ENCODE measurements at regions not wholly inside any gene's neighbourhood (a gene's known extent, or its start where the extent isn't known, plus 50 kb on each side); places are given as distances from the start of the nearest gene placed in this dataset.
A peak's percentile ranks its signal among the peaks of the same experiment; 100 is the strongest.

DNA sequence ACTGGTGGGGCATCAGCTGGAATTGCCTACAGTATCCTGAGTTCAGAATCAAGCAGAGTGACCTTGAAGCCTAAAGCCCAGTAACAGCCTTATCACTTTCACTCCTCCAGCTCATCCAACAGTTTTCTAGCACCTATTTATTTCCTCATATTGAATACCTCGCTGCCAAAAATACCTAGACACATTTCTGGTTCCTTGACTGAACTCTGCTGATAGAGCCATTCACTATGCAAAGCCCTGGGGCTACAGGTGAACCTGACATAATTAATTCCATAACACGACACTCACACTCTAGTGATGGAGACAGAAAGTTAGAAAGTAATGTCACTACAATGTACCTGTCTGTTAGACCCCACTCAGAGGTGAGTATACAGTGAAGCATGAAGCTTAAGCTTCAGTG, 149.0 kb upstream of the STX18 start:
- DNase-seq = no peak

DNA sequence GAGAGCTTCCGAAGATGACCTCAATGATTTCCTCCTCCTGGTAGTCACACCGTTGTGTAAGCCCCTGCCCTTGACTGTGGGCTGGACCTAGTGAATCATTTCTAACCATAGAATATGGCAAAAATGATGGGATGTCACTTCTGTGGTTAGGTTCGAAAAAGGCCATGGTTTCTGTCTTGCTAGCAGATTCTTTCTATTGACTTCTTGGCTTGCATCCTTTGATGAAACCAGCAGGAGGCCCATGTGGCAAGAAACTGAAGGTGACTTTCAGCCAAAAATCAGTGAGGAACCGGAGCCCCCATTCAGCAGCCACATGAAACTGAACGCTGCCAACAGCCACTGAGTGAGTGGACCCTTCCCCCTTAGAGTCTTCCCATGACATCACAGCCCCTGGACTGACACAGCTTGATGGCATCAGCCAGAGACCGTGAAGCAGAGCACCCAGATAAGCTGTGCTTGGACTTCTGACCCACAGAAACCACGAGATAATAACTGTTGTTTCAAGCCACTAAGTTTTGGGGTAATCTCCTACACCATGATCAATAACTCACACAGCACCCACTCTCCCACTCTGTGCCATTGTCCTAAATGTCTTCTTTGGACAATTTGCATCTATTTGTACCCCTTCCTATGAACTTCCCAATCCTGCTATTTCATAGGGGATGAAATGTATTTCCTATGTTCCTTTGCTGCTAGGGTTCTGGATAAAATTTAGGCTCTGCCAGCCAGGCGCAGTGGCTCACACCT, 148.0 kb upstream of the STX18 start:
- DNase-seq = peak in 1 of 5 experiments; percentile 72

DNA sequence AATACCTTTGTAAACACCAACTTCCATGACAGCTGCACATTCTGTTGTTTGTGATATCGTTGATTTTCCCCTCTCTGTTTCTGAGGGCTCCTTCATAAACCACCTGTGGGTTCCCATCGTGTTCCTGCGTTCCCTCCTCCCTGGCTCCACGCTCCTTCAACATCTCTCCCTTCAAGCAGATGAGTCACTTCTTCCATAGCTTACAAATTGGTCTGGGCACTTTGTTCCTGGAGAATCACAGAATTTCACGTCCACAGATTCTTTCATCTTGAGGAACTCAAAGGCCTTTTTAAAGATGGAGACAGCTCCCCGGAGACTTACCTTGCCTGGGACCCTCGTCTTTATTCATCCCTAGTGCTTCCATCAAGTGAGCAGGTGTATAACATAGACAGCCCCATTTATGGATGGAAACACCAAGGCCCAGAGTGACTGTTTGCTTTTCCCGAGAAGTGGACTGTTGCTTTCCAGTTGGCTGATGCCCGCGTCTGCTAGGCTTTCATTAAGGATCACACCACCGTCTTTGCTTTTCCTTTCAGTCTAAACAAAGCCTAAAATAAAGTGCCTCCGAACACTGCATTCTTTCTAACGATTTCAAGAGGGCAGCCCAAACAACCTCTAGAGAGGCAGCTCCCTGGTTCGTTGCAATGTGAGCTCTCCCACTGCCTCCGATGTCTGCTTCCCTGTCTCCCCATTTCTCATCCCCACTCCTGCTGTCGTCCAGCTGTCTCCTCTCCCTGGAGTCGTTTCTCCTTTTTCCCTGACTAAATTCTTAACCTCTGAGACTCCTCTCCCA, 146.3 kb upstream of the STX18 start:
- DNase-seq = no peak

DNA sequence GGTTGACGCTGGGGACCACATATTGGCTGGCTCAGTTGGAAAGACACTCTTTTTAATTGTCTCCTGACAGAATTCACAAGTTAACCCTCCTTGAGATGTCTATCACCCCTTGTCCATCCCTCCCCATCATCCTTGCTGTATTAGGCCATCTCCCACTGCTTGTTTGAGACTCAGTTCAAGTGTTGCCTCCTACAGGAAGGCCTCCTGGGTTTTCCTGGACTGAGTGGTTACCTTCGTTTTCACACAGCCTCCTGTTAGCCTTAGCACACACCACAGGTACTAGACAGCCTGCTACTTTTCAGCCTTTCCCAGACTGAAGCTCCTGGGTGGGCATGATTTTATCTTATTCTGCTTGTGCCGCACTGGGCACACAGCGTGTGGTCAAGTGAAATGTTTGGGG, 145.3 kb upstream of the STX18 start:
- no peak for DNase-seq

DNA sequence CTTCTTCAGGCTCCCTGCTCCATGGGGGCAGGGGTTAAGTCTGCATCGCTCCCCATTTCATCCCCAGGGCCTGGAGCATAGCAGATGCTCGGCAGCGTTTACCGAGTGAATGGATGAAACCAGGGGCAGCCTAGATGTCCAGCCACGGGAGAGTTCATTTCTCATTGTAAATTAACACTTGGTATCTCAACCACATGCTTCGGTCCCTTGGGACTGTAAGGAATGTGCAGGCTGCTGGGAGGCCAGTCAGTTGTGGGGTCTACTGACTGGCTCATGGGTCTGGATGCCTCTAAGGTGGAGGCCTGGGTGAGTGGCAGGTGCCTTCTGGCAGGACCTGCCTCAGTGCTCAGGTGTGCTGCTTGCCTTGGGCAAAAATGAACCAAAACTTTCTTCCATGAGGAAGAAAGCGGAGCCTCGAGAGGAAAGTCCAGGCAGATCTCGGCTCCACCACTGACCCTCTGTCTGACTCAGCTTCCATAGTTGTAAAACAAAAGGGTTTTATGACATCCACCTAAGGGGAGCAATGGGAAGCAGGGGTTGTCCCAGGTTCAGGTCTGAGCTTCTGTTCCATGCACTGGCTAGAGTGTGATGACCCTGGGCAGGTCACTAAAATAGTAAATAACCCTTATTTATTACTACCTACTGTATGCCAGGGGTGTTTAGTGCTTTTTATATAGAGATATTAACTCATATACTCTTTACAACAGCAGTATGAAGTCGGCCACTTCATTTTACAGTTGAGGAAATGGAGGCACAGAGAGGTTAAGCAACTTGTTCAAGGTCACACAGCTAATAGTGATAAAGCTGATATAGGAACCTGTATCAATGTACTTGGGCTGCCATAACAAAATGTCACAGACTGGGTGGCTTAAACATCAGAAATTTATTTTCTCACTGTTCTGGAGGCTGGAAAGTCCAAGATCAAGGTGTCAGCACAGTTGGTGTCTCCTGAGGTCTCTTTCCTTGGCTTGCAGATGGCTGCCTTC, 144.3 kb upstream of the STX18 start:
- no peak for DNase-seq

DNA sequence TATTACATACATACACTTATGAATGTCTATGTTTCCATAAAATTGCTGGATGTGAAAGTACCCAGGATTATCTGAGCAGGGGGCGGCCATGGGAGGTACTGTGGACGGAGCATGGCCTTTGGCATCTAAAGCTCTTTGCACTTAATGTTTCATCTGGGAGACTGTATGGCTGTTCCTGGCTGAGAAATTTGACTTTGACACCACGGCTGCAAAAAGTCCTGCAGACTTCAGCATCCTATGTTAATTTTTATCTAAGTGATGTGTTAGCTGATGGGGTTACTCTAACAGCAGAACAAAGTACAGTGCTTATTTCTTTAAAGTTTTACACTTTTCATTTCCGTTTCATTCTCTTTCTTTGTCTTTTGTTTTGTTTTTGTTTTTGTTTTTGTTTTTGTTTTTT, 139.8 kb upstream of the STX18 start:
- DNase-seq = no peak

DNA sequence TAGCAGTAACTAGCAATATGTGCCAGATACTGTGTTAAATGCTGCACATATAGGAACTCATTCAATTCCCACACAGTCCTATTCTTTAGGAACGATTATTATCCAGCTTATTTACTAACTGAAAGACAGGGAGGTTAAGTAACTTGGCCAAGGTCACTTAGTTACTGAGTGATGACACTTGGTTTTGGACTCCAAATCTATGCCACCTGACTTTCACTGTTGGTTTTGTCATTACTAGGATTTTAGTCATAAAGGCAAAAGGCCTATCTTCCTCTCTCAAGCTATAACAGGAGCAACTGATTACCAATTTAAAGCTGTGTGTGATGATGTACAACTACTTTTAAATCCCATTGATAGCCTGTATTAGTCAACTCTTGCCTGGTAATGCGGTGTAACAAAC, 138.9 kb upstream of the STX18 start:
- no peak for DNase-seq

DNA sequence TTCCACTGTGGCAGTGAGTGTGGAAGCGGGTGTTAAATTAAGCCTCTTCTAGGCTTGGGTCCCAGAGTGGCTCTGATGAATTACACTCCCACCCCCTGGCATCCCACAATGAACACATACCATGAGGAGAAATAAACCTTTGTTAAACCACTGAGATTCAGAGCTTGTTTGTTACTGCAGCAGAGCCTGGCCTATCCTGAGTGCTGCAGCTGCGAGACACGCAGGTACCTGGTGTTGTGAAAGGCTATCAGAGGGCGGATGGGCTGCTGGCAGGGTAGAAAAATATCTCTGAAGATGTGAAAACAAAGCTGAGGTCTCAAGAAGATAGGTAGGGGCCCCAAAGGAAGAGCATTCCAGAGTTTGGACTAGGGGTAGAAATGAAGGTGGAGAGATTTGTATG, 138.4 kb upstream of the STX18 start:
- no peak for DNase-seq

DNA sequence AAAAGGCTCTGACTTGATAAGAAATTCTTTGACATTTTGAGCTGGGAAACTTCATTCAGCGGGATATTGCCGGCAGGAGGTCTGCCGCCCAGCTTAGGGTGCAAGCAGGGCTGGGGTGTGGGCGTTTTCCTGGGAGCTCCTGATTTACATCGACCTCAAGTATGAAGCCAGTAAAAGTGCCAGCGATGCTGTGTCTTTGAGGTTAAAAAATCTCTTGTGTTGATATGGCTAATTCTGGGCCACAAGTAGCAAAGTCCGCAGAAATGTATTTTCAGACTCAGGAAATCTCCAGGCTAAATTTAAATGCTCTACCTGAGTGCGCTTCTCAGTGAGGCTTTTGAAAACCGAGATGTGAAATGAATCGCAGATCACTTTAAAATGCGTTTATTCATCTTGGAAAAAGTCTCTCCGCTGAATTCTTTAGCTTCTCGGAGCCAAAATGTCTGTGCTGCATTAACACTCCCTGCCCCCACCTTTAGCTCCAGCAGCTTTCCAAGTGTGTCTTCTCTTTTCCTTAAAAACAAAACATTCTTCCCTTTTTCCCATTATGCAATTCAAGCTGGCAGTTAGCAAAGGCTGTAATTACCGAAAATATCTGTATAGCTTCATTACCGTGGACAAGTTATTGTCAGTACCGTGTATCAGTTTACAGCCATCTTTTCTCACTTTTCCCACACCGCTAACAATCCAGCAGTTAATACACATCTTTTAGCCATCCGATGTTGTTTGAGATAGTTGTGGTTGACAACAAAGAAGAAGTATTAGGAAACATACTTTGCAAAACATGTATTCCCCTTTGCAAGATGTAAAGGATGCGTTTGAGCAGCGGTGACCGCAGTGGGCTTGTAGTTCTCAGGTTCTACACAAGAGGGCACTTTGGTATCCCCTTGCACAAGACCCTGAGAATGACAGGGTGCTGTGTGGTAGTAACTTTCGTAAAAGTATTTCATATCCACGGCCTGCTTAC, 136.0 kb upstream of the STX18 start:
- DNase-seq = peak in 1 of 5 experiments; percentile 7

DNA sequence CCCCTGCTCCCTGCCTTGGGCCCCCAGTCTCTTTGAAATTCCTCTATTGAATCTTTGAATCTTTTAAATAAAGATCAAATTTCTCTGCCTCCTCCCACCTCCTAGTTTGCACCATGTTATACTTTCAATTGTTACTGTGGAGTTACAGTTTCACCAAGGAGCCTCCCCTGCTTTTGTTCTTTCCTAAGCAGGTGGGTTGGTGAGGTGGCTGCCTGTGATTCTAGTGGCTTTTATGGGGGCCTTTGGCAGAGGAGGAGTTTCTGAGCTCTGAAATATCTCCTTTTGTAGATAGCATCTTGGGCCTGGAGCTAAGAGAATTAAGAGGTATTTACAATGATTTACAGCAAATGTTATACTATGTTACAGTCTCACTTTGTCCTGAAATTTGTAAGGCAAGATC, 133.8 kb upstream of the STX18 start:
- DNase-seq = no peak

DNA sequence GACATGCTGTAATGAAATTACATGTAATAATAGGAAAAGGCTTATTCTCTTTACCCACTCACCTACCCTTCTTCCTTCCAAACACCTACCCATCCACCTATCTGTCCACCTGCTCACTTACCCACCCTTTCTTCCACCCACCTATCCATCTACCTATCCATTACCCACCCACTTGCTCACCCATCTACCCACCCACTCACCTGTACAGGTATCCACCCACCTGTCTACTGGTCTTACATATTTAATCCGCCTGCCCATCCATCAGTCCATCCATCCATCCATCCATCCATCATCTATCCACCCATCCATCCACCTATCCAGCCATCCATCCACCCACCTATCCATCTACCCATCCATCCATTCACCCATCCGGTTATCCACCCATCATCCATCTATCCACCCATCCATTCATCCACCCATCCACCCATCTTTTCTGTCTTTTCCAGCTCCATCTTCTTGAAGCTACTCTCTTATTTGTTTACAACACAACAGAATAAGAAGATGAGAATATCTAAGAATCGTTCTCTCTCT, 133.3 kb upstream of the STX18 start:
- no peak for DNase-seq

DNA sequence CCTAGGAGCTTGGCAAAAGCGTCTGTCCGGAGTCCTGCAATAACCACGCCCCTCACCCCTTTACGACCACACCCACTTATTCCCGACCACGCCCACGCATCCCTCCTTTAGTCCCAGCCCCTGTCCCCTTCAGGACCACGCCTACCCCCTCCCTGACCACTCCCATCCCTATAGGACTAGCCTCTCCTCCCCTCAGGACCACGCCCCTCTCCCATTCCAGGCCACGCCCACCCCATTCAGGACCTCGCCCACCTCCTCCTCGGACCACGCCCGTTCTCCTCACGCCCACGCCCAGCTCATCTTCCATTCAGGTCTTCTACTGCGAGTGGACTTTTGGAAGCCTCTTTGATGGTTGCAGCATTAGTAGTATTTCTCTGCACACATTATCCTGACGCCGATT, 131.2 kb upstream of the STX18 start:
- no peak for DNase-seq

DNA sequence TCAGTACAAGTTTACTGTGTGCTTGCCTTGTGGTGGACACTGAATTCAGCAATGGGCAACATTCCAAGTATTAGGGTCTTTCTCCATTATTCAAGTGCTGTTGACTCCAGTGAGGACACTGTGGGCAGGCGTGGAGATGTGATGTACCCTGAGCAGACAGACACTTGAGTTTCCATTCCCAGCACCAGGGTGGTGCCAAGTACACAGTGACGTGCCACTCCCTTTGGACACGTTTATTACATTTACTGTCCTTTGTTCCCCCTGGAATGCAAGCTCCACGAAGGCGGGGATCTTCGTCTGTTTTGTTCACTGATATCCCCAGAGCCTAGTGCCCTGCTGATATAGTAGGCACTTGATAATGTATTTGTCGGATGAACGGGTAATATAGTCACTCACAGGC, 130.6 kb upstream of the STX18 start:
- no peak for DNase-seq

DNA sequence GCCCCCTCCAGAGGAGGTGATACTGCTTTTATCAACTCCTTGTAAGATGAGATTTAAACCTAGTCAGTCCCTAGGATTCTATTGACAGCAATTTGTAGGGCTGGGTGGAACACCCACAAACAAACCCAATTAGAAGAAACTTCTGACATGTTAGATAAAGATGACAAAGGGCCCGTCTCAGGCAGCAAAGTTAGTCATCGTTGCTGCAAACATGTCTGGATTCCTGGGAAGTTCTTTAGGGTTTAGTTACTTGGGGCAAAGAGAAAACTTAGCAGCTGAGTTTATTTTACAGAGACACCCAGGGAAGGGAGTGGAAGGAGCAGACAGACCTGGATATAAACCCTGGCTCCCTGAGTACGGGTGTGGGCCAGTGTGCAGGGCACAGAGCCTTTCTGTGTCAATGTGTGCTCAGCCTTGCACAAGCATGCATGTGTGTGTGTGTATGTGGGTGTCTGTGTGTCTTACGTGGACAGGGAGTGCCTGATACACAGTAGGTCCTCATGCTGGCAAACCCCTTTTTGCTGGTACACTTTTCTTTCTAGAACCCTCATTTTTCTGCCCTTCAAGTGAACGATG, 130.0 kb upstream of the STX18 start:
- DNase-seq = no peak

DNA sequence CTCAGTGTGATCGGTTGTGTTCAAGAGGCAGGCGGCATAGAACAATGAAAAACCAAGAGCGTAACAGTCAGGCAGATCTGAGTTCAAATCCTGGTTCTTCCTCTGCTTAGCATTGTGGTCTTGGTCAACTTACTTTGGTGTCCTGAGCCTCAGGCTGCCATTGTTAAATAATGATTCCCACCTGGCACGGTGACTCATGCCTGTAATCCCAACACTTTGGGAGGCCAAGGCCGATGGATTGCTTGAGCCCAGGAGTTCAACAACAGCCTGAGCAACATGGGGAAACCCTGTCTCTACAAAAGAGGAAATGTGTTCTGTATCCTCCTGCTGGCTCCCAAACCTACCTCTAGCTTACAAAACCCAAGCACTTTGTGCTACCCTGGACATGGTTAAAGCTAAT, 129.0 kb upstream of the STX18 start:
- DNase-seq = no peak

DNA sequence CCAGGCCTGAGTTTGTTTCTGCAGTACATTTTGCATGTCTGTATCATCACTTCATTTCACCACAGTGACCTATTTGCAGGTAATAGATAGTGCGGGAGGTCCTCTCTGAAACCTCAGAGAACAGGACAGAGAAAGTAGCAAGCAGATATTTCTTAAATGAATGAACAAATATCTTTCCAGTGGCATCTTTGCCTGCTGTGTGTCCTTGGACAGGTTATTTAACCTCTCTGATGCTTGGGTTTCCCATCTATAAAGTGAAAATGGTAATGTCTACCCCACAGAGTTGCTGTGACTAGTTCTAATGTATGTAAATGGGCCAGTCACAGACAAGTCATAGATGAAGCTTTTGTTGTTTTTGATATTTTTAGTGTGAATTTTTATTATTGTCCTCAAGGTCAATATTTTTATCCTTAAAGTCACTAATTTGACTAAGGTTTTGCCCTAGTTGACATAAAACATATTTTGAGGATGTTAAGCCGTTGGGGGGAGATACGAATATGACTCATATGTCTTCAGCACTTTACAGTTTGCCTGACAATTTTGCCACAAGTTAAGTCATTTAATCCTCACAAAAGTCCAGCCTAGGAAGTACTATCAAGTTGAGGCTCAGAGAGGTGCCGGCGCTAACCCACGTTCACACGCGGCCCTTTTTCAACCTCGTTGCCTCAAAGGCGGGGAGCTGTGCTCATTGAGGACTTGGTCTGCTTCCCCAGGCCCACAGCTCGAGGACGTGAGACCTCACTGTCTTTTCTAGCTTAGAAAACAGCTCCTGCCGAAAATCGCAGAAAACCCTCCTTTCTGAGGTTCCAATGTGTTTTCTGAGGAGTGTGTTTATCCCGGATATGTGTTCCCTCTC, 126.7 kb upstream of the STX18 start:
- DNase-seq = no peak

DNA sequence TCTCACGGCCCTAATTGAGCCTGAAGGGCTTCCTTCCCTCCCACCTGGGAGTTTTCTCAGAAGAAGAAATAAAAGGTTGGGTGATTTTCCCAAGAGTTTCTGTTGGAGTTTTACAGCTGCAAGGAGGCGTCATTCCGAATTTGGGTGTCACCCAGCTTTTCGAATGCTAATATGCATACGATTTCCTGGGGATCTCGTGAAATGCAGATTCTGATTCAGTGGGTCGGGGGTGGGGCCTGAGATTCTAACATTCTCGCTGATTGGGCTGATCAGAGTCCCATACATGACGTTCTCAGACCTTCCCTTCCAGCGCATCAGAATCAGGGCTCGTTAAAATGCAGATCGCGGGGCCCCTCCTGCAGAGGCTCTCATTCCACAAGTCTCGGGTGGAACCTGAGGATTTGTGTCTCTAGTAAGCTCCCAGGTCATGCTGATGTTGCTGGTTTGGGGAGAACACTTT, 125.8 kb upstream of the STX18 start:
- DNase-seq = no peak

DNA sequence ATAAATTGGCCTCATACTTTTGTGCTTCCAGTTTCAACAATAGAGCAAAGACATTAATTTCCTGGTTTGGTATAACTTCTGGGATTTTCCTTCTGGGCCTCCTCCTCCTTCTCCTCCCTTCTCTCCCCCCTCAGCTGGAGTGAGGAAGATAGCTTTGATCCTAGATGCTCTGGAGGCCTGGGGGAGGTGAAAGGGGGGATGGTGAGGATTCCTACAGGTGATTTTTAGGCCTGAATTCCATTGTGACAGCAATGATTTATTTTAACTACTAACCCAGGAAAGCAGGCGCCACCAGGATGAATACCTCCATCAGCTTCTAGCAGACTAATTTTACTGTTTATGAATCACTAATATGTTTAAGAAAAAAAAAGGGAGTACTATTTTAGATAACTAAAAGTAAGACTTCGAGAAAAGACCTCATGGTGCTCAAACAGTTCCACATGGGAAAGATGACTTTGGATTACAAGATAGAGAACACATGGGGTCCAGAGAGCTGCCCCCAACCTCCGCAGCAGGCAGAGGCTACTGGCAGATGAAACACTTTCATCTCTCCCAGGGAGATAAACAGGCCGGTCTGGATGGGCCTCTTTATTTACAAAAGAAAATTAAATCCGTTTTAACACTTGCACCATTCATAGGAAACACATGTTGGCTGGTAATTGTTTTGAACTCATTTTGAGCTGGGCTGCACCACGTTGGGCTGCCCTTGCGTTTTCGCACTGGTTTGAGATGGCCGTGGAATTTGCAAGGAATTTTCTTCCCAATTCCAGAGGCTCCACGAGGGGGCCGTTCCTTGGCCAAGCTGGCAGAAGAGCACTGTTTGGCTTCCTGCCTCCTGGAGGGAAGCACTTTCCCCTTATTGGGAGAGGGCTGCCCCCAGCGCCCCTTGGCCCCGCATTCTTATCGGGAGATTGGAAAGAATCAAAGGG, 125.1 kb upstream of the STX18 start:
- DNase-seq = no peak

DNA sequence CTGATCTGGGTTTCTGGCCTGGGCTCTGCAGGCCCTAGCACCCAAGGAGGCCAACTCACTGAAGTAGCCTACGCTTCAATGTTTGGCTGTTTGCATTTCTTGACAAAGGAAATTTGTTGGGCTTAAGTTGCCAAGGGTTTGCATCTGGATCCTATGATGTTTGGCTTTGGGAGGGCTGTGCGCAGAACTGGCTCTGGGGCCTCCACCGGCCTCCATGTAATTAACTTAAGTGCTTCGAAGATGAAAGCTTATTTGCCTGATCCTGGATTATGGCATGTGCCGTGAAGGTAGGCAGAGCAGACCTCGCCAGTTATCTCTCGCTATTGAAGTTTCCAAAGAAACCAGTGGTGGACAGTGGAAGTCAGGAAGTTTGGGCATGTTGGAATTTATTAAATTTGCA, 124.3 kb upstream of the STX18 start:
- no peak for DNase-seq

All from T-helper 2 cell (primary cell).